Breast epithelium (tissue), 3 donors: ENCODE measurements at regions not wholly inside any gene's neighbourhood (a gene's known extent, or its start where the extent isn't known, plus 50 kb on each side); places are given as distances from the start of the nearest gene placed in this dataset.

Source experiments
- POLR2A ChIP-seq: fragments of 450-650 bp; IDR thresholded peaks from one replicate; pipeline ENCODE4 v1.6.1; 2016; ENCODE audit warnings: antibody characterized with exemption, mild to moderate bottlenecking, moderate library complexity
- POLR2AphosphoS5 ChIP-seq, 3 donors: sonication (generic); formaldehyde crosslinking; IDR thresholded peaks; one replicate each; pipeline ENCODE4 v1.6.1; 2017; ENCODE audit warnings: antibody characterized with exemption in 3 of 3
- TF ChIP-seq, protein P1 (sequence below), 3 donors: fragments of 450-650 bp; IDR thresholded peaks; one replicate each; pipeline ENCODE4 v1.5.1; 2016 to 2017; ENCODE audit warnings: antibody characterized with exemption in 3 of 3, mild to moderate bottlenecking in 3 of 3, moderate library complexity in 3 of 3

DNA sequence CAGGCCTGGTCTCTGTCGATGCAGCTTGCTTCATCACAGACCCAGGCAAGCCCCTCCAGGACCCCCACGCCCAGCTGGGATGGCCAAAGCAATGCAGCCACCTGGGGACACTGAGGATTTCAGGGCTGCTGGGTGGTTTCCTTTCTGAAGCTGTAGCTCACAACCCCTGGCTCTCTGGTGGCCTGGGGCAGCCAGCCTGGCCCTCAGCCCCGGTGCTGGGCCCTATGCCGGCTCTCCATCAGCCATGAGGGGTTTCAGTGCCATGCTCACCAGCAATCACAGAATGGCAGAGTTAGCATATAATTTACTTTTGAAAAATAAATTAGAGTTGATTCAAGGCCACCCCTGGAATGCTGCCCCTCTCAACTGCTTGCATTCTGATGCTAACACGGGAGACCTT is 150.2 kb upstream of the UNC5B start:
- TF ChIP-seq, protein P1, sequence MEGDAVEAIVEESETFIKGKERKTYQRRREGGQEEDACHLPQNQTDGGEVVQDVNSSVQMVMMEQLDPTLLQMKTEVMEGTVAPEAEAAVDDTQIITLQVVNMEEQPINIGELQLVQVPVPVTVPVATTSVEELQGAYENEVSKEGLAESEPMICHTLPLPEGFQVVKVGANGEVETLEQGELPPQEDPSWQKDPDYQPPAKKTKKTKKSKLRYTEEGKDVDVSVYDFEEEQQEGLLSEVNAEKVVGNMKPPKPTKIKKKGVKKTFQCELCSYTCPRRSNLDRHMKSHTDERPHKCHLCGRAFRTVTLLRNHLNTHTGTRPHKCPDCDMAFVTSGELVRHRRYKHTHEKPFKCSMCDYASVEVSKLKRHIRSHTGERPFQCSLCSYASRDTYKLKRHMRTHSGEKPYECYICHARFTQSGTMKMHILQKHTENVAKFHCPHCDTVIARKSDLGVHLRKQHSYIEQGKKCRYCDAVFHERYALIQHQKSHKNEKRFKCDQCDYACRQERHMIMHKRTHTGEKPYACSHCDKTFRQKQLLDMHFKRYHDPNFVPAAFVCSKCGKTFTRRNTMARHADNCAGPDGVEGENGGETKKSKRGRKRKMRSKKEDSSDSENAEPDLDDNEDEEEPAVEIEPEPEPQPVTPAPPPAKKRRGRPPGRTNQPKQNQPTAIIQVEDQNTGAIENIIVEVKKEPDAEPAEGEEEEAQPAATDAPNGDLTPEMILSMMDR (IDR thresholded peaks at IDR 0.05), result no peak
- TF ChIP-seq POLR2AphosphoS5 (IDR thresholded peaks at IDR 0.05) (no peak), POLR2A (no peak)
